ENCODE measurements at regions not wholly inside any gene's neighbourhood (a gene's known extent, or its start where the extent isn't known, plus 50 kb on each side); places are given as distances from the start of the nearest gene placed in this dataset.
"Not testable (repeated sequence)": the region's sequence is repeated elsewhere in the genome, so short reads cannot be mapped to it uniquely, and the experiment has no call there.

DNA sequence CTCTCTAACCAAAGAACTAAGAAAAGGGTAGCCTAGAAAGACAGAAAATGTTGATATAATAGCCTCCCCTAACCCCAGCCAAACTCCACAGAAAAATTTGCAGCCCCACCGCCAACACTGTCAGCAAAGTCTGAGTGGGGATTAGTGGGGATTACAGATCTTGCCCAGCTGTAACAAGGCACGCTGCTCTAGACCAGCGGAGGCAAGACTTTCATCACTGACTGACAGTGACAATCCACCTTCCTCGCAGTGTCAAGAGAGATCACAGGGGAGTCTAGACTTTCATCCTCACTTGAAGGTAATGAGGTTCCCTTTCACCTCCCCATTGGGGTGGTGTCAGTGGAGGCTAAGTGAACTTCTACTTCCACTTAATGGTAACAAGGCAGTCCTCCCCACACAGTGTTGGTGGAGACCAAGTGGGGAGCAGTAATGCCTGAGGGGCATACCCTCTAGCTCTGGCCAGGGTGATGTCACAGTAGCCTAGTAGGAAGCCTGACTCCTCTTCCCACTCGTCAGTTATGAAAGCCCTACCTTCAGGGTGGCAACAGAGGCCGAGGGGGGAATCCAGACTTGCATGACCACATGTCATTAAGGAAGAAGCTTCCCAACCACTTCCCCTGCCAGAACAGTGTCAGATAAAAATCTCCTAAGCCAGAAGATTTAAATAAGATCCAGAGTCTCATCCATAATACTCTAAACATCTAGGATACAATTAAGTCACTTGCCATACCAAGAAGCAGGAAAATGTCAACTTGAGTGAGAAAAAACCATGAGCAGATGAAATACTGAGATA is 91.7 kb upstream of the RASSF8 start:
- no peak for DNase-seq

DNA sequence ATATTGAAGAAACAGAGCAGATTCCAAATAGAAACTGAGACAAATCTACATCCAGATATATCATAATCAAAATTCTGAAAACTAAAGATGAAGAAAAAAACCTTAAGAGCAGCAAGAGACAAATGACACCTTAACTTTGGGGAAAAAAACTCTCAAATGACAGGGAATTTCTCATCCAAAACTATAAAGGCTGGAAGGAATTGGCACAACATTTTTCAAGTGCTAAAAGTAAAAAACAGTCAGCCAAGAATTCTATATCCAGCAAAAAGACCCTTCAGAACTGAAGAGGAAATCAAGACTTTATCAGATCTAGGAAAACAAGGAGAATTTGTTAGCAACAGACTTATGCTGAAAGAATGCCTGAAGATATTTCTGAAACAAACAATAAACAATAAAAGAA is 90.3 kb upstream of the RASSF8 start:
- no peak for DNase-seq

- no peak for DNase-seq
Measured at GRCh38 chr12:25872137-25872536, 86.3 kb upstream of the RASSF8 start.

GRCh38 chr12:25875661-25876060 is 82.8 kb upstream of the RASSF8 start:
- DNase-seq: no peak

- DNase-seq: no peak
Measured at GRCh38 chr12:25876383-25877045, 82.0 kb upstream of the RASSF8 start.

DNA sequence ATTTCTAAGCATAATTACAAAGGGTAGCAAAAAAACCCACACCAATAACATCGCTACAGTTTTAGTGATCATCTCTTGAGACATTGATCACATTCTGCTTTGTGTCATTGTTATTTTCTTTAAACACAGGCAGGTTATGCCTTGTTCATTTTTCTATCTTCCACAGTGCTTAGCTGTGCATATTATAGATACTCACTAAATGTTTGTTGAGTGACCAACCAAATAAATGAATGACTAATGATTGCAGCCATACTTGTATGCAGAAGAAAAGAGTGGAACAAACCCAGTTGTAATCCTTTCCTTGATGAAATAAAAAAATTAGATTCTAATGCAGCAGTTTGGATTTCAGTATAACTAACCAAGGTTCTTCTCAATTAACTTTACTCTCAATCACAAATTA is 81.0 kb upstream of the RASSF8 start:
- no peak for DNase-seq

- DNase-seq: no peak
Measured at GRCh38 chr12:25882266-25882665, 76.2 kb upstream of the RASSF8 start.

DNA sequence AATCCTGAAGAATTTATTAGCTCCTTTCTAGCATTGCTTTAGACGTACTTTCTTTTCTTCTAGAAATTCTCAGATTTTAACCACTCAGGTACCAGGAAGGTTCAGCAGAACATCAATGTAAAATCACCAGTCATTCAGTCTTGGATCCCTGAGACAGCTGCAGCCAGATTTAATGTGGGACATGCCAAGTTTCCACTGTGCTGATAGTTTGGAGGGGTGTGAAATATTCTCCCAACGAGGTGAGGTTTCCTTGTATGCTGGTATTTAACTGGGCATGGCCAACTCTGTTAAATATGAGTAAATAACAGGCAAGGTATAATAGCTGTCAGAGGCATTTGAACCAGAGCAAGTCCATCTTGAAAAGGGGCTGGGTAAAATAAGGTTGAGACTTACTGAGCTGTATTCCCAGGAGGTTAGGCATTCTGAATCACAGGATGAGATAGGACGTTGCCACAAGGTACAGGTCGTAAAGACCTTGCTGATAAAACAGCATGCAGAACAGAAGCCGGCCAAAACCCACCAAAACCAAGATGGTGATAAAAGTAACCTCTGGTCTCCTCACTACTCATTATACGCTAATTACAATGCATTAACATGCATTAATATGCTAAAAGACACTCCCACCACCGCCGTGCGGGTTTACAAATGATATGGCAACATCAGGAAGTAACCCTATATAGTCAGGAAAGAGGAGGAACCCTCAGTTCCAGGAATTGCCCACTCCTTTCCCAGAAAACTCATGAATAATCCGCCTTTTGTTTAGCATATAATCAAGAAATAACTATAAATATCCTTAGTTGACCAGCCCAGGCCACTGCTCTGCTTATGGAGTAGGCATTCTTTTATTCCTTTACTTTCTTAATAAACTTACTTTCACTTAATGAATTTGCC is 75.2 kb upstream of the RASSF8 start:
- no peak for DNase-seq

DNA sequence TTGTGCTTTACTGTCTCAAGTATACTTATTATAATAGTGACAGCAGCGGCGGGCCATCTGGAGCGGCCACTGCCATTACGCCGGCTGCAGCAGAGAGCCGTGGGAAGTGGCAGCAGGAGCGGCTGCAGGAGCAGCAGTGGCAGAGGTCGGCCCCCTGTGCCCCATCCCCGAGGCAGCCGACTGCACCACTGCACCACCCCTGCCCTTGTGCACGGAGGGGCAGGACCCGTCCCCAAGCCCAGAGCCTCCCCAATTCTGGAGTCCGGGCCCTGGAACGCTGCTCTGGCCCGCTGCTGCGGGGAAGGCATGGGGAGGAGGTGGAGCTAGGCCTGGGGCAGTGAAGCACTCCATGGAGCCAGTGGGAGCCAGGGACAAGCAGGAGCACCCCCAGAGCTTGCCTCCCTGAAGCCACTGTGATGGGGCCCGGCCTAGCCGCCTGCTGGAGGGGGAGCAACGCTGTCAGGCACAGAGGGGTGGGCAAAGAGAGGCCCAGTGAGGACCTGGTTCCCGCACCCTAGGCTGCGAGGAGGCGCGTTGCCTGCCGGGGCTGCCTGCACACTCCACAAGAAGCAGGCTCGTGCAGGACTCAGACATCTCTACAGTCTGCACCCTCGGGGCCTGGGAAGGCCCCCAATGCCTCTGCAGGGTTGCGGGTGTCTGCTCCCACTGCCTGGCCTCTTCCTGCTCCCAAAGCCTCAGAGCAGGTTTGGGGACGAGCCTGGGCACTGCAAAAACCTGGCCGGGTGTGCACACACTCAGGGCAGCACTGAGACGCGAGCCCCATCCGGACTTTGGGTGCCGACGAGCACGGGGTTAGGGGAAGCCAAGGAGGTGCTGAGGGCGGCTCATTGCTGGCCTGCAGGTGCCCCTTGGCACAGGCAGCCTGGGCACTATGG is 74.2 kb upstream of the RASSF8 start:
- DNase-seq: no peak

DNA sequence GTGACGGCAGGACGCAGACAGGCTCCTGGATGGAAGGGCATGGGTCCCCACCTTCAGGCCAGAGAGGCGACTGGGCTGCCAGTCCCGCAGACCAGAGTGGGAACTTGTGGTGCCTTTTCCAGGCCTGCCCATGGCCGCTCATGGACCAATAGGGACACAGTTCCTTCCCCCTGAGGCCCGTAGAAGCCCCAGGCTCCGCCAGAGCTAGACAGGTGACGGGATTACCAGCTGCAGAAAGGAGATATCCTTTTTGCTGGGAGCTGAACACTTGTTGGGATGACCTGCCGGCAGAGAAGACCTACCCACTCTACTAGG is 73.6 kb upstream of the RASSF8 start:
- no peak for DNase-seq

GRCh38 chr12:25886396-25886795 is 72.1 kb upstream of the RASSF8 start:
- no peak for DNase-seq

- no peak for DNase-seq
Measured at GRCh38 chr12:25887367-25887766, 71.1 kb upstream of the RASSF8 start.

DNA sequence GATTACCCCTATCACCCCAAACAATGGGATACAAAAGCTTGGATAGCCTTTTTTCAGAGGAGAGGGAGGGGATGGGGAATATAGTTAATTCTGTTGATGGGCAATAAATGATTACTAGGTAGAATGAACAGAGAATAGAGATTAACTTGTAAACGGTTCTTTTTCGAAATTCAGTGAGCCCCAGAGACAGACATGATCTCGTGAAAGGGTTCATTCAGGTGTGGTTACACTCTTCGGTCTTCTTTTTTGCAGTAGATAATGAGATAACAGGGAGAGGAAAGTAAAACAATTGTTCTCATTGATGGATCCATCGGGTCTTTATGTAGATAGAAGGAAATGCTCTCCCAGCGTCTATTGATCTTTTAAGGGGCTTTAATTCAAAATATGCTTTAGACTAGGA is 69.3 kb upstream of the RASSF8 start:
- DNase-seq: no peak

GRCh38 chr12:25891095-25891494 is 67.4 kb upstream of the RASSF8 start:
- DNase-seq: not testable (repeated sequence)

- DNase-seq: no peak
Measured at GRCh38 chr12:25894759-25895158, 63.7 kb upstream of the RASSF8 start.

GRCh38 chr12:25896981-25897380 is 61.5 kb upstream of the RASSF8 start:
- no peak for DNase-seq

GRCh38 chr12:25903603-25904245 is 54.8 kb upstream of the RASSF8 start:
- DNase-seq: no peak

- DNase-seq: no peak
Measured at GRCh38 chr12:25904442-25904841, 54.0 kb upstream of the RASSF8 start.

DNA sequence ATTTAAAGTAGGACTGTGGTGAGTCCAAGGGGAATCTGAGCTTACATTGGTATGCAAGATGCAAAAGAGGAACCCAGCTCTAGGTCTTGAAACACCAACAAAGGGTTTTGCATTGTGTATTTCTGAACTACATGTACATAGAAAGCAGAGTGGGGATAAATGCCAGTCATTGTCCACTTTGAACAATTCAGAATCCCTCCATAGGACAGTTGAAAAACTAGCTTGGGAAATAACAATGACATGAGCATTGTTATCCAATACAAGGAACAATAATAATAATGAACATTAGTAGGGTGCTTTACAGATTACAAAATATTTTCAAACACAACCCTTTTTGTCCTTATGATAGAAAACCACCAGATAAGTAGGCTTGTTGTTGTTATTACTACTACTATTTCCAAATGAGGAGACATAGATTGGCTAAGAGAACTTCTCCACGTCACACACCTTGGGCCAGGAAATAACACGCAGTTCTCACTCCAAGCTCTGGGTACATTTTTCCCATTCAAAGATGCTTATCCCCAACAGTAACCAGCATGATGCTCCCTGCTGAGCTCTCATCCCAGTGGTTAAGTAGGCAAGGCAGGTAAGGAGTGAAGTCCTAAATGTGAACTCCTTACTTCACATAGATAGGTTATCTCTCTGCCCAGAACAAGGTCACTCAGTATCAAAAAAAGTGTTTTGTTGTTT is 51.7 kb upstream of the RASSF8 start:
- peak in 1 of 51 donors; percentile 23 for DNase-seq
